Subcutaneous abdominal adipose tissue (tissue), 5 donors: ENCODE measurements at regions not wholly inside any gene's neighbourhood (a gene's known extent, or its start where the extent isn't known, plus 50 kb on each side); places are given as distances from the start of the nearest gene placed in this dataset.
"Not testable (repeated sequence)": the region's sequence is repeated elsewhere in the genome, so short reads cannot be mapped to it uniquely, and the experiment has no call there.

ENCODE experiments used
- H3K27ac ChIP-seq: one replicate; pipeline ENCODE4 v1.7.0; 2013; ENCODE audit warnings: low read depth, mild to moderate bottlenecking, inconsistent platforms, low read length, moderate library complexity
- H3K27me3 ChIP-seq, 5 donors: one replicate each; pipeline ENCODE4 v1.7.0; 2013; ENCODE audit warnings: low read length in 5 of 5, inconsistent platforms in 1 of 5; ENCODE audit not compliant: control insufficient read depth in 5 of 5, insufficient read depth in 4 of 5
- H3K36me3 ChIP-seq, 5 donors: one replicate each; pipeline ENCODE4 v1.7.0; 2013; ENCODE audit warnings: low read length in 5 of 5; ENCODE audit not compliant: control insufficient read depth in 5 of 5, insufficient read depth in 5 of 5
- H3K4me1 ChIP-seq, 5 donors: one replicate each; pipeline ENCODE4 v1.7.0; 2013; ENCODE audit warnings: low read length in 5 of 5, mild to moderate bottlenecking in 3 of 5, moderate library complexity in 1 of 5; ENCODE audit not compliant: control insufficient read depth in 5 of 5, insufficient read depth in 5 of 5
- H3K4me3 ChIP-seq, 5 donors: one replicate each; pipeline ENCODE4 v1.7.0; 2013; ENCODE audit warnings: low read length in 5 of 5, low read depth in 1 of 5
- H3K9ac ChIP-seq, 5 donors: one replicate each; pipeline ENCODE4 v1.7.0; 2013; ENCODE audit warnings: low read length in 5 of 5, mild to moderate bottlenecking in 4 of 5, moderate library complexity in 3 of 5
- H3K9me3 ChIP-seq, 5 donors: one replicate each; pipeline ENCODE4 v1.7.0; 2013; ENCODE audit warnings: low read length in 5 of 5; ENCODE audit not compliant: control insufficient read depth in 5 of 5
- donor health status: healthy.
- donor health status: healthy.
- donor health status: healthy.
- donor health status: healthy.
- donor health status: healthy.

DNA sequence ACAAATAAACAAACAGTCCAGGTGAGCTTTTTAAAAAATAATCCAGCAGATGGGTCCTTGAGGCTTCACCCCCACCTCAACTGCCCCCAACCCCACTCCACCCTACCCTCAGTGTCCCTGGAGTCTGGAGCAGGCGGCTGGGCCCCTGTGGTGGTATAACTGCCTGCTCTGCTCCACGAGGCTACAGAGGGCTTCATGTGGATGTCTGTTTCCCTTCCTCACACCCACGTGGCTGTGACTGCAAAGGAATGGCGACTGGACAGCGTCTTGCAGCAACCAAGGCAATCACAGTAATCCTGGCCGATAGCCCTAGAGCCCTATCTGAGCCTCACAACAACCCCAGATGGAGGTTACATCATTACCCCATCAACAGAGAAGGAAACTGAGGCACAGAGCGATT lies 76.5 kb downstream of the SLC2A10 start:
- no peak overlapping the region for H3K4me3 ChIP-seq
- no peaks in the 10 kb centered on the region for H3K36me3 ChIP-seq
- peaks cover 2 to 13% (median 5%) of the 10 kb centered on the region in 5 donors for H3K27me3 ChIP-seq
- H3K27ac ChIP-seq = no peak overlapping the region
- peaks cover 0 to 3% (median 0%) of the 10 kb centered on the region in 5 donors for H3K4me1 ChIP-seq
- H3K9me3 ChIP-seq = no peaks in the 10 kb centered on the region
- H3K9ac ChIP-seq = no peak overlapping the region

DNA sequence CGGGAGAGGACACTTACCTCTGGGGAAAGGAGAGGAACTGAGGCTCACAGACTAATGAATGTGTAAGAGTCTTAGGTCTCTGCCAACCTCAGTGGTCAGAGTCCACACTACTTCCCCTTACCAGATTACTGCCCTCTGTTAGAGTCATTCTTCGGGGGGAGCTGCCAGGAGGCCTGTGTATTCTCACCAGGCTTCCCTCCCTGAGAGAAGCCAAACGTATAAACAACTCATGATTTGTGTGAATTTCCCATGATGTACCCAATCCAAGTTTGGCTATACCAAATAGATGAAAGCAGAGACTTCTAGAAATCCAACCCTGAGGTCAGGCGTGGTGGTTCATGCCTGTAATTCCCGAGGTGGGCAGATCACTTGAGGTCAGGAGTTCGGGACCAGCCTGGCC lies 77.1 kb downstream of the SLC2A10 start:
- Histone ChIP-seq H3K36me3 (no peaks in the 10 kb centered on the region), H3K9me3 (no peaks in the 10 kb centered on the region), H3K27ac (no peak overlapping the region), H3K27me3 (peaks cover 2 to 13% (median 5%) of the 10 kb centered on the region in 5 donors), H3K4me3 (no peak overlapping the region), H3K4me1 (peaks cover 0 to 3% (median 0%) of the 10 kb centered on the region in 5 donors), H3K9ac (no peak overlapping the region)

DNA sequence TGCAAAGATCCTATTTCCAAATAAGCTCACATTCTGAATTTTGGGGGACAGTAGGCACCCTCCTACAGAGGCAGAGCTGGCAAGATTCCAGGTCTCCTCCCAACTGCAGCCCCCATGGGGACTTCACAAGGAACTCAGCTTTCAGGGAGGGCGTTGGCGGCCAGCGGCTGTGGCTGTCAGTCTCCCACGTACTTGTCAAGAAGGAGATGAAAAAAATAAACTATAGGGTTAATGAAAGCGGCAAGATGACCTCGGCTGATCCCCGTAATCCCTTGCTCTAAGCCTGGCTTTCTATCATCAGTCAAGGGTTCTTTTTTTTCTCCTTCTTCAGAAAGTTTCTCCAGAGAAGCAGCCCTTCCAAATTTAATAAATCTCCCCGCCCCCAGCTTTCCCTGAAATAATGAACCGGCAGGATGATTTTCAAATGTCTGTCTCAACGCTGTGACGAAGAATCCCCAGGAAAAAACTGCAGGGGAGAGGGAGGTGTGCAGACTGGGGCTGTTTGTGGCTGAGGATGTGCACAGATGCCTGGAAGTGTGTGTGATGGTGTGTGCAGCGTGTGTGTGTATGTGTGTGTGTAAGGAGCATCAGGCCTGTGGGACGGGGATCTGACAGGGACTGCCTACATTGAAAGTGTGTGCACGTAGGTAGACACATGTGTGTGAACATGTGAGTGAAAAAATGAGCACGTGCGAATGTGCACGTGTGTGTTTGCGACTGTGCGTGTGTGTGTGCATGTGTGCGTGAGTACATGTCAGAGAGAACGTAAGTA lies 78.7 kb downstream of the SLC2A10 start:
- Histone ChIP-seq H3K27me3 (peaks cover 2 to 13% (median 7%) of the 10 kb centered on the region in 5 donors), H3K9ac (no peak overlapping the region), H3K27ac (no peak overlapping the region)

DNA sequence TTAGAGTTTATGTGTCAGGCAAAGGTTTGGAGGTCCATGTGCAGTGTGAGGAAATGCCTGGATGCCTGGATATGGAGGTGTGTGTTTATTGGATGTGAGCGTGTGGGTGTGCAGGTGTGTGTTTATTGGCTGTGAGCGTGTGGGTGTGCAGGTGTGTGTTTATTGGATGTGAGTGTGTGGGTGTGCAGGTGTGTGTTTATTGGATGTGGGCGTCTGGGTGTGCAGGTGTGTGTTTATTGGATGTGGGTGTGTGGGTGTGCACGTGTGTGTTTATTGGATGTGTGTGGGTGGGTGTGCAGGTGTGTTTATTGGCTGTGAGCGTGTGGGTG lies 79.3 kb downstream of the SLC2A10 start:
- not testable (repeated sequence) for H3K27ac ChIP-seq, H3K9ac ChIP-seq, H3K9me3 ChIP-seq, H3K4me3 ChIP-seq, H3K4me1 ChIP-seq, H3K36me3 ChIP-seq
- H3K27me3 ChIP-seq = peaks cover 2 to 13% (median 7%) of the 10 kb centered on the region in 5 donors

More for the DNA sequence above, 78.7 kb downstream of the SLC2A10 start:
- no peaks in the 10 kb centered on the region for H3K36me3 ChIP-seq
- no peaks in the 10 kb centered on the region for H3K9me3 ChIP-seq
- H3K4me1 ChIP-seq = peaks cover 0 to 3% (median 0%) of the 10 kb centered on the region in 5 donors
- no peak overlapping the region for H3K4me3 ChIP-seq

DNA sequence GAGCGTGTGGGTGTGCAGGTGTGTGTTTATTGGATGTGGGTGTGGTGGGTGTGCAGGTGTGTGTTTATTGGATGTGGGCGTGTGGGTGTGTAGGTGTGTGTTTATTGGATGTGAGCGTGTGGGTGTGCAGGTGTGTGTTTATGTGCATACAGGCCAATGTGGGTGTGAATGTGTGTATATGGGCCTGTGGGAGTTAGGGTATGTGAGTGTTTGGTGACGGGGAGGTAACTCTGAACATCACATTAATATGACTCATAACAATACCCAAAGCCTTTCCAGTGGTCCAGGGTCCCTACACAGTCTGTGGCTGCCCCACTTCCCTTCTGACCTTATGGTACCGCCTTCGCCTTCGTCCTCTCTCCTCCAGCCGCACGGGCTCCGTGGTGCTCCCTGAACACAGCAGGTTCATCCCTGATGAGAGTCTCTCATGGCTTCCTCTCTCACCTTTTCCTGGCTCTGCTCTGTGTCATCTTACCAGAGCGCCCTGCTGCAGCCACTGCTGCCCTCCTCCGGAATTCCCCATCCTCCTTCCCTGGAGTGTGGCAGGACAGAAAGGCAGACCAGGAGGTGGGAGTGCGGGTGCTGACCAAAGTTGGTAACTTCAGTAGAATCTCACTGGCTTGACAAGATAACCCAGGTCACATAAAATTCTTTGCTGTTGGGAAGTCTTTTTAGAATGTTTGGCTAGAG lies 80.0 kb downstream of the SLC2A10 start:
- Histone ChIP-seq H3K36me3 (no peaks in the 10 kb centered on the region), H3K4me1 (peaks cover 0 to 3% (median 0%) of the 10 kb centered on the region in 5 donors), H3K9me3 (no peaks in the 10 kb centered on the region), H3K4me3 (no peak overlapping the region), H3K27me3 (peaks cover 6 to 16% (median 12%) of the 10 kb centered on the region in 5 donors), H3K27ac (no peak overlapping the region), H3K9ac (no peak overlapping the region)

DNA sequence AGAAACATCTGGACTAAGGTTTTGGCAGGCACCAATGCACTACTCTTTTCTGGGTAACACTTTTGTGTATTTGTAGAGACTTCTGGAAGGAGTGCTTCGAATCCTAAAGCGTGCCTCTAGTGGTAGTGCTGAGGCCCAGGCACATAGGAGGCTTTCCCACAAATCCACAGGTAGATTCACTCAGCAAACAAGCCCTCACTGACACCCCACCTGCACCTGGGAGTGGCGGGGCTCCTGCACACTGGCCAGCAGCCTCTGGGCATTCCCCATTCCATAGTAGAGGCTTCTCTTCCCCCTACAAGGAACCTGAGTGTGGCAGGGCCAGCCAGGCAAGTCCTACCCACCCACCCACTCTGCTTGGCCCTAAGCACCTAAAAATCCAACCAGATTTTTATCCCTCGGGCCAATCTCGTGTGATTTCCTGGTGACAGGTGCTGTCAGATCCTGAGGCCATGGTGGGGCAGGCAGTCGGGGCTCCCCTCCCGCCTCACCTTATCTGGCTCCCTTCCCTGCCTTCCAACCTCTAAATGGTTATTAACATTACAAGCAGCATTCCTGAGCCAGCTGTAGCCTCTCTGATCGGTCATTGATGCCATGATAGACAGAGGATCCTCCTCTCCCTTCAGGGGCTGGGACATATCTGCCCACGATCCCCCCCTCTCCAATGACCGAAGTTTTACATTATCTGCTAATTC lies 82.4 kb downstream of the SLC2A10 start:
- Histone ChIP-seq H3K27me3 (peaks cover 9 to 14% (median 12%) of the 10 kb centered on the region in 5 donors), H3K4me1 (peaks cover 0 to 3% (median 0%) of the 10 kb centered on the region in 5 donors), H3K27ac (no peak overlapping the region), H3K9me3 (no peaks in the 10 kb centered on the region), H3K9ac (no peak overlapping the region), H3K36me3 (no peaks in the 10 kb centered on the region), H3K4me3 (no peak overlapping the region)

DNA sequence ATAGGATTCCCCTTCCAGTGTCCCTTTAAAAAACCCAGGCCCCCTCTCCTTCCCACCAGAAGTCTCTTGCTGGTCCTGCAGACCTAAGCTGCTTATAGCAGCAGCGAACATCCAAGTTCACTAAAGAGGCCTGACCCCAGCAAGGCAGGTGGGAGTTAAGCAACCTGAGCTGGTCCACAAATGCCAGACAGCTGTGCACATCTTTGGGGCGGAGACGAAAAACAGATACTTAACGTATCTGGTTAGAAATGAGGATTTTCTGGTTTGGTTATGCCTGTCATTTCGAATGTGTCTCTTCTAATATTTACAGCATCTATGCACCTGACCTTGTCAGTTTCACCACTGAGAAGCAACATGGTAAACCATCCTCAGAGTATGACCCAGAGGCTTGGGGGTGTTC lies 87.8 kb downstream of the SLC2A10 start:
- Histone ChIP-seq H3K27me3 (peaks cover 22 to 34% (median 28%) of the 10 kb centered on the region in 5 donors), H3K9ac (no peak overlapping the region), H3K4me1 (no peaks in the 10 kb centered on the region), H3K4me3 (no peak overlapping the region), H3K9me3 (no peaks in the 10 kb centered on the region), H3K27ac (no peak overlapping the region), H3K36me3 (no peaks in the 10 kb centered on the region)

DNA sequence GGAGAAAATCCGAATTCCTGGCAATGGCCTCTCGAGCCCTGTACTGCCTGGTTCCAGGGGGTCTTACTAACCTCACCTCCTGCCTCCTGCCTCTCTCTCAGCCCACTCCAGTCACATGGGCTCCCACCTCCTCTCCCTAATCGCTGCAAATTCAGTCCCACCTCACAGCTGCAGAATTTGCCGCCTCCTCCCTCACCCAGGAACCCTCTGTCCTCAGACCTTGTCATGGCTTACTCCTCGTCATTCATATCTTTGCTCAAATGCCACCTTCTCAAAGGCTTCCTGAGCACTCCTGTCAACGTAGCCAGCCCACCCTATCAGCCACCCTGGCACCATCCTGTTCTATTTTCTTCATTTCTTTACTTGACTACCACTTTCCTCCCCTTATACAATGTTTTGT lies 89.0 kb downstream of the SLC2A10 start:
- no peaks in the 10 kb centered on the region for H3K4me1 ChIP-seq
- H3K27me3 ChIP-seq = peaks cover 20 to 34% (median 28%) of the 10 kb centered on the region in 5 donors
- no peak overlapping the region for H3K27ac ChIP-seq
- no peaks in the 10 kb centered on the region for H3K9me3 ChIP-seq
- H3K4me3 ChIP-seq = no peak overlapping the region
- H3K36me3 ChIP-seq = no peaks in the 10 kb centered on the region
- no peak overlapping the region for H3K9ac ChIP-seq

DNA sequence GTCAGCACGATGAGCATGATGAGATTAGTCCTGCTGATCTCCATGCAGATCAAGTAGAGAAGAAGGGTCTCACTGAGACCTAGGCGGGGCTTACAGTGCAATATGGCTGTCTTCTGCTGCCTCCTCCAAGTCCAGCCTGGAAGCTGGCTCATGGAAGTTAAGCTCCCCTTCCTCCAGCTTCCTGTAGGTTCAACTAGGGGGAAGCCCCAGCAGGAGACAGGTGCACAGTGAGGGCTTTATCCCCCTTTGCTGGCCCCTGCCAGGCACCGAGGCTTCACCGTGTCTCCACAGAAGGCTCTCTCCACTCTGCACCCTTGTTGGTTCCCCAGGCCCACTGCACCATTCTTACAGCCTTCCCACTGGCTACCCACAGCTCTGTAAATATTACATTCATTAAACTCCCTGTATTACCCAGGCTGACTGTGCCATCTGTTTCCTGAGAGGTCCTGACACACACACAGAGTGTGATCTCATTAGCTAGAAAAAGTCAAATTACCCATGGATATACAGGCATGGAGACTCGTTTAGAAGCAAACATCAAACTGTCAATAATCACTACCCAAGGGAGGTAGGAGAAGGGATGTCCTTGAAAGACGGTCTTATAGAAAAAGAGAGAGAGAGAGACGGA lies 90.4 kb downstream of the SLC2A10 start:
- H3K4me3 ChIP-seq = no peak overlapping the region
- H3K9ac ChIP-seq = no peak overlapping the region
- H3K27me3 ChIP-seq = peaks cover 11 to 26% (median 22%) of the 10 kb centered on the region in 5 donors
- H3K9me3 ChIP-seq = no peaks in the 10 kb centered on the region
- no peaks in the 10 kb centered on the region for H3K4me1 ChIP-seq
- no peaks in the 10 kb centered on the region for H3K36me3 ChIP-seq
- H3K27ac ChIP-seq = no peak overlapping the region
